ENCODE measurements at regions not wholly inside any gene's neighbourhood (a gene's known extent, or its start where the extent isn't known, plus 50 kb on each side); places are given as distances from the start of the nearest gene placed in this dataset.

- no peaks in the 10 kb centered on the region for H4K20me1 ChIP-seq (replicated peaks; ENCODE audit: control insufficient read depth, extremely low read depth, insufficient read depth, low read length)
- ChIA-PET POLR2A (no interaction called here), CTCF (interaction anchor here (1.5 kb wide), 1 partner anchor 11 kb away, joined by 3 read pairs; no protein-coding TSS in a partner anchor)
- TF ChIP-seq MYC (IDR thresholded peaks at IDR 0.05; ENCODE audit: low read depth, low read length): no peak
- no peak for TF ChIP-seq POLR2AphosphoS5 (IDR thresholded peaks at IDR 0.05; ENCODE audit: insufficient read depth, low read depth, low read length)
- no peak for TF ChIP-seq CTCF (IDR thresholded peaks at IDR 0.05; ENCODE audit: extremely low read depth in 1 of 2, insufficient read depth in 1 of 2, low read depth in 1 of 2, low read length in 2 of 2)
- TF ChIP-seq GATA2 (IDR thresholded peaks at IDR 0.05; ENCODE audit: insufficient read depth, insufficient read length, low read depth, low read length): no peak
- TF ChIP-seq EZH2 (IDR thresholded peaks at IDR 0.05; ENCODE audit: borderline replicate concordance, low read depth, low read length, severe bottlenecking): no peak
- TF ChIP-seq MAX (IDR thresholded peaks at IDR 0.05; ENCODE audit: insufficient read depth, insufficient read length): no peak
- no peak for TF ChIP-seq JUN (IDR thresholded peaks at IDR 0.05; ENCODE audit: borderline replicate concordance, insufficient read depth, insufficient read length, low read depth)
- TF ChIP-seq POLR2A (IDR thresholded peaks at IDR 0.05; ENCODE audit: low read depth, low read length): no peak
- TF ChIP-seq FOS (IDR thresholded peaks at IDR 0.05; ENCODE audit: borderline replicate concordance, insufficient read depth, low read length): no peak
- FAIRE-seq (no peak), DNase-seq (ENCODE audit: low read depth, low spot score) (no peak)
- dilution Hi-C loops (cut with MboI; ENCODE audit: extremely low pct_ligation_motif_present, low sequenced_read_pairs) (no loop called here), intact Hi-C loops (cut with micrococcal nuclease) (no loop called here)
- no peaks in the 10 kb centered on the region for H3K9me1 ChIP-seq (replicated peaks; ENCODE audit: control insufficient read depth, extremely low read depth, insufficient read depth, low read length)
- peaks cover 12% of the 10 kb centered on the region for H3K4me1 ChIP-seq (ENCODE audit: control insufficient read depth, extremely low read depth, insufficient read depth, low read length)
- H3K79me2 ChIP-seq (ENCODE audit: control insufficient read depth, insufficient read depth, low read length): no peaks in the 10 kb centered on the region
- H3K27ac ChIP-seq (ENCODE audit: insufficient read depth, low read depth, low read length): no peak overlapping the region
- no TSS peak for BruUV-seq (replicated peaks)
- no peaks in the 10 kb centered on the region for H3K27me3 ChIP-seq (ENCODE audit: control insufficient read depth in 2 of 2, insufficient read depth in 2 of 2, low read length in 2 of 2)
- H3K4me2 ChIP-seq (ENCODE audit: insufficient read depth, low read length): no peak overlapping the region
- no peak overlapping the region for H3K9ac ChIP-seq (replicated peaks; ENCODE audit: extremely low read depth, insufficient read depth, low read length)
- H2AFZ ChIP-seq (ENCODE audit: low read depth, low read length): no peak overlapping the region
- no peaks in the 10 kb centered on the region for H3K9me3 ChIP-seq (replicated peaks; ENCODE audit: control insufficient read depth, insufficient read depth, low read length)
- no peaks in the 10 kb centered on the region for H3K36me3 ChIP-seq (ENCODE audit: control insufficient read depth in 2 of 2, extremely low read depth in 1 of 2, insufficient read depth in 2 of 2, low read length in 2 of 2)
- no peak overlapping the region for H3K4me3 ChIP-seq (replicated peaks in 1 of 3; ENCODE audit: insufficient read depth in 1 of 3, low read depth in 1 of 3, low read length in 3 of 3)
Observed at GRCh38 chr11:19451609-19452008, 210.9 kb upstream of the E2F8 start.

Measured in endothelial cell of umbilical vein (primary cell).